ENCODE measurements at regions not wholly inside any gene's neighbourhood (a gene's known extent, or its start where the extent isn't known, plus 50 kb on each side); places are given as distances from the start of the nearest gene placed in this dataset.

GRCh38 chr1:199283794-199284193, 645.0 kb downstream of the PTPRC start:
- no peaks in the 10 kb centered on the region for H3K27me3 Mint-ChIP-seq
- no peaks in the 10 kb centered on the region for H3K36me3 Mint-ChIP-seq
- no peak for TF ChIP-seq CTCF (conservative IDR thresholded peaks at IDR 0.05)
- peaks cover 4% of the 10 kb centered on the region for H3K9me3 Mint-ChIP-seq
- DNase-seq (ENCODE audit: extremely low spot score, unreplicated experiment) = no peak
- H3K4me1 Mint-ChIP-seq (ENCODE audit: unreplicated experiment) = no peaks in the 10 kb centered on the region
- no peak overlapping the region for H3K27ac Mint-ChIP-seq
- no peak overlapping the region for H3K4me3 Mint-ChIP-seq

- H3K9me3 Mint-ChIP-seq = no peaks in the 10 kb centered on the region
- no peak for TF ChIP-seq CTCF (conservative IDR thresholded peaks at IDR 0.05)
- DNase-seq (ENCODE audit: extremely low spot score, unreplicated experiment) = no peak
- H3K27ac Mint-ChIP-seq = no peak overlapping the region
- H3K27me3 Mint-ChIP-seq = no peaks in the 10 kb centered on the region
- H3K36me3 Mint-ChIP-seq = no peaks in the 10 kb centered on the region
- no peak overlapping the region for H3K4me3 Mint-ChIP-seq
- peaks cover 4% of the 10 kb centered on the region for H3K4me1 Mint-ChIP-seq (ENCODE audit: unreplicated experiment)
Measured at GRCh38 chr1:199287206-199287605, 648.4 kb downstream of the PTPRC start.

GRCh38 chr1:199287647-199288046, 648.8 kb downstream of the PTPRC start:
- H3K4me1 Mint-ChIP-seq (ENCODE audit: unreplicated experiment) = peaks cover 4% of the 10 kb centered on the region
- peak; percentile 22 for TF ChIP-seq CTCF (conservative IDR thresholded peaks at IDR 0.05)
- H3K27ac Mint-ChIP-seq = no peak overlapping the region
- no peak for DNase-seq (ENCODE audit: extremely low spot score, unreplicated experiment)
- H3K36me3 Mint-ChIP-seq = no peaks in the 10 kb centered on the region
- H3K9me3 Mint-ChIP-seq = no peaks in the 10 kb centered on the region
- H3K27me3 Mint-ChIP-seq = no peaks in the 10 kb centered on the region
- no peak overlapping the region for H3K4me3 Mint-ChIP-seq

- no peak for TF ChIP-seq CTCF (conservative IDR thresholded peaks at IDR 0.05)
- H3K36me3 Mint-ChIP-seq = no peaks in the 10 kb centered on the region
- H3K27ac Mint-ChIP-seq = no peak overlapping the region
- H3K4me3 Mint-ChIP-seq = no peak overlapping the region
- no peaks in the 10 kb centered on the region for H3K27me3 Mint-ChIP-seq
- no peak for DNase-seq (ENCODE audit: extremely low spot score, unreplicated experiment)
- peaks cover 3% of the 10 kb centered on the region for H3K9me3 Mint-ChIP-seq
- peaks cover 16% of the 10 kb centered on the region for H3K4me1 Mint-ChIP-seq (ENCODE audit: unreplicated experiment)
Measured at GRCh38 chr1:199290186-199290585, 651.3 kb downstream of the PTPRC start.

GRCh38 chr1:199291022-199291740, 652.3 kb downstream of the PTPRC start:
- H3K4me1 Mint-ChIP-seq (ENCODE audit: unreplicated experiment) = peaks cover 17% of the 10 kb centered on the region
- DNase-seq (ENCODE audit: extremely low spot score, unreplicated experiment) = no peak
- peaks cover 3% of the 10 kb centered on the region for H3K9me3 Mint-ChIP-seq
- H3K4me3 Mint-ChIP-seq = no peak overlapping the region
- no peak for TF ChIP-seq CTCF (conservative IDR thresholded peaks at IDR 0.05)
- no peaks in the 10 kb centered on the region for H3K36me3 Mint-ChIP-seq
- H3K27me3 Mint-ChIP-seq = no peaks in the 10 kb centered on the region
- no peak overlapping the region for H3K27ac Mint-ChIP-seq

Measured in type B pancreatic cell (in vitro differentiated cells).